Midbrain (tissue), 1 donor: ENCODE measurements at regions not wholly inside any gene's neighbourhood (a gene's known extent, or its start where the extent isn't known, plus 50 kb on each side); places are given as distances from the start of the nearest gene placed in this dataset.
A peak's percentile ranks its signal among the peaks of the same experiment; 100 is the strongest.

ENCODE experiments used
- DNase-seq: peaks from one replicate; lab custom pipeline; 2025; lab: John Stamatoyannopoulos, UW

DNA sequence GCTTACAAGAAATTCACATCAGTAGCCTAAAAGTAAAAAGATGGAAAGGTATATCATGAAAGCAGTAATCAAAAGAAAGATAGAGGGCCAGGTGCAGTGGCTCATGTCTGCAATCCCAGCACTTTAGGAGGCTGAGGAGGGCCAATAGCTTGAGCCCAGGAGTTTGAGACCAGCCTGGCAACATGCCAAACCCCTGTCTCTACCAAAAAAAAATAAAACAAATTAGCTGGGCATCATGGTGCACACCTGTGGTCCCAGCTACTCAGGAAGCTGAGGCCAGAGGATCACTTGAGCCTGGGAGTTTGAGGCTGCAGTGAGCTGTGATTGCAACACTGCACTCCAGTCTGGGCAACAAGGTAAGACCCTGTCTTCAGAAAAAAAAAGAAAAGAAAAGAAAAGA, 55.5 kb downstream of the GSPT2 start:
- DNase-seq: no peak

- DNase-seq: peak; percentile 49
These were observed 59.9 kb downstream of the GSPT2 start for GRCh38 chrX:51802917-51803688.

- DNase-seq: no peak
These were observed 60.6 kb downstream of the GSPT2 start for GRCh38 chrX:51803833-51804232.

DNA sequence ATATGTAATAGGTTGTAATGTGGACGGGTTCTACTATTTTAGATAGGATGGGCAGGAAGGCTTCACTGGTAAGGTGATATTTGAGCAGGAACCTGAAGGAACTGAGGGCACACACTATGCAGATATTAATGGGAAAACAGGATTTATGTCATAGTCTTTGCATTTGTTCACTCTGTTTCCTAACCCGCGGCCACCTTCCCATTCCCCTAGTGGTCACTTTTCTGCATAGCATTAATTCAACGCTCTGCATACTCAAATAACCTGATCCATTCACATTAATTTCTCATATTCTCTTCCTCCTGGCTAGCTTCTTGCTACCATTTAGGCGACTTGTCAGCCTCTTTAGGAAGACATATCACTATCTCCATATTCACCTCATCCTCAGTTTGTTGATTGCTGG, 61.5 kb downstream of the GSPT2 start:
- DNase-seq: no peak

DNA sequence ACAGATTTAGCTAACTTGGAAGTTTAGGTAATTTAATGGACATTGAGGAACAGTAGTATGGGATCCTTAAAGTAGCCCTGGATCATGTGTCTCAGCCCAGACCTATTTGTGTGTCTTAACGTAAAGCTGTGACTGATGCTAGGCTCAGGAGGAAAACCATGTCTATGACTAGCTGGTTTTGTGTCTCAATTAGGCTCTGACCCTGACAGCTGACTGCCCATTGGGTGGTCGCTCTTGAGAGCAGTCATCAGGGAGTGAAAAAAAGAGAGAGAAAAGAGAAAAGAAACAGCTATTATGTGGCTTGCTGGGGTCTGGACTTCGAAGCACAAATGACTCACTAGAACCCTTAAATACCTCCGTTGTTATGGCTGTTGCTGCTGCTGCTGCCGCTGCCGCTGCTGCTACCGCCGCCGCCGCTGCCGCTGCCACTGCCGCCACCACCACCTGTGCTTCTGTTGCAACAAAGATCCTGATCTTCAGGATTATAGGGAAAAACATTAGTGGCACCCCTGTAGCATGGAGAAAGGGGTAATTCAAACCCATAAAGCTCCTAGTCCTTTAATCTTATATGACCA, 70.7 kb downstream of the GSPT2 start:
- DNase-seq: no peak

- DNase-seq: no peak
These were observed 69.4 kb upstream of the MAGED1 start for GRCh38 chrX:51824061-51824460.

- no peak for DNase-seq
These were observed 68.0 kb upstream of the MAGED1 start for GRCh38 chrX:51825436-51825835.

- DNase-seq: no peak
These were observed 59.3 kb upstream of the MAGED1 start for GRCh38 chrX:51834076-51834475.

- DNase-seq: no peak
These were observed 56.6 kb upstream of the MAGED1 start for GRCh38 chrX:51836823-51837222.

- no peak for DNase-seq
These were observed 56.0 kb upstream of the MAGED1 start for GRCh38 chrX:51837451-51837850.

GRCh38 chrX:51837921-51838320, 55.5 kb upstream of the MAGED1 start:
- DNase-seq: no peak
